PFSK-1 (cell line): ENCODE measurements at regions not wholly inside any gene's neighbourhood (a gene's known extent, or its start where the extent isn't known, plus 50 kb on each side); places are given as distances from the start of the nearest gene placed in this dataset.

ENCODE experiments used
- POLR2AphosphoS5 ChIP-seq: IDR thresholded peaks from 2 replicates; pipeline ENCODE4 v1.6.1; 2012; ENCODE audit warnings: low read depth, mild to moderate bottlenecking, control low read depth, low read length, moderate library complexity
- SIN3A ChIP-seq: IDR thresholded peaks from 2 replicates; pipeline ENCODE4 v1.6.1; 2012; ENCODE audit warnings: mild to moderate bottlenecking, low read length, moderate library complexity, borderline replicate concordance; ENCODE audit not compliant: insufficient read depth
- TAF1 ChIP-seq: IDR thresholded peaks from 2 replicates; pipeline ENCODE4 v1.6.1; 2012; ENCODE audit warnings: low read length, control low read depth, borderline replicate concordance; ENCODE audit not compliant: insufficient read depth
- TF ChIP-seq, protein P1 (sequence below), 2 experiments: IDR thresholded peaks; 2 replicates each; pipeline versions ENCODE4 v1.6.1 to v1.8.0; 2011 to 2012; ENCODE audit warnings: low read depth in 2 of 2, low read length in 2 of 2, control low read depth in 1 of 2, inconsistent platforms in 1 of 2, mild to moderate bottlenecking in 1 of 2, moderate library complexity in 1 of 2; ENCODE audit not compliant: insufficient read depth in 1 of 2

DNA sequence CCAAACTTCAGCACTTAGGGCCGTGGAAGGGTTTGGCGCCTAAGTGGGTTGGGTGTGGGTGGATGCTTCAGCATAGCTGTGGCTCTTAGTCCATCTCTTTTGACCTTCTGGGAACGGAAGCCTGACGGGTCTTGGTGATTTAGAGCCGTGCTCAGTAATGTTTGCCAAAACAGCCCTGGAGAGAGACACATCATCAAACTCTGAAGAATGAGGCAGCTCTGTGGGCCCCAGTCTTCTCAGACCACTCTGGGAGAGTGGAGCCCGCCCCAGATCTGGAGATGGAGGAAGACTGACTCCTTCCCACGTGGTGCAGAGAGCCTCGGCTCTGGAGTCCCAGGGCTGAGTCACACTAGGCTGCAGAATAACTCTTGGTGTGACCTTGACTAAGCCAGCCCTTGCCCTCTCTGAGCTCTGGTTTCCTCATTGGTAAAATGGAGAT lies 168.9 kb downstream of the C11orf91 start:
- TF ChIP-seq POLR2AphosphoS5 = no peak
- TF ChIP-seq, protein P1, sequence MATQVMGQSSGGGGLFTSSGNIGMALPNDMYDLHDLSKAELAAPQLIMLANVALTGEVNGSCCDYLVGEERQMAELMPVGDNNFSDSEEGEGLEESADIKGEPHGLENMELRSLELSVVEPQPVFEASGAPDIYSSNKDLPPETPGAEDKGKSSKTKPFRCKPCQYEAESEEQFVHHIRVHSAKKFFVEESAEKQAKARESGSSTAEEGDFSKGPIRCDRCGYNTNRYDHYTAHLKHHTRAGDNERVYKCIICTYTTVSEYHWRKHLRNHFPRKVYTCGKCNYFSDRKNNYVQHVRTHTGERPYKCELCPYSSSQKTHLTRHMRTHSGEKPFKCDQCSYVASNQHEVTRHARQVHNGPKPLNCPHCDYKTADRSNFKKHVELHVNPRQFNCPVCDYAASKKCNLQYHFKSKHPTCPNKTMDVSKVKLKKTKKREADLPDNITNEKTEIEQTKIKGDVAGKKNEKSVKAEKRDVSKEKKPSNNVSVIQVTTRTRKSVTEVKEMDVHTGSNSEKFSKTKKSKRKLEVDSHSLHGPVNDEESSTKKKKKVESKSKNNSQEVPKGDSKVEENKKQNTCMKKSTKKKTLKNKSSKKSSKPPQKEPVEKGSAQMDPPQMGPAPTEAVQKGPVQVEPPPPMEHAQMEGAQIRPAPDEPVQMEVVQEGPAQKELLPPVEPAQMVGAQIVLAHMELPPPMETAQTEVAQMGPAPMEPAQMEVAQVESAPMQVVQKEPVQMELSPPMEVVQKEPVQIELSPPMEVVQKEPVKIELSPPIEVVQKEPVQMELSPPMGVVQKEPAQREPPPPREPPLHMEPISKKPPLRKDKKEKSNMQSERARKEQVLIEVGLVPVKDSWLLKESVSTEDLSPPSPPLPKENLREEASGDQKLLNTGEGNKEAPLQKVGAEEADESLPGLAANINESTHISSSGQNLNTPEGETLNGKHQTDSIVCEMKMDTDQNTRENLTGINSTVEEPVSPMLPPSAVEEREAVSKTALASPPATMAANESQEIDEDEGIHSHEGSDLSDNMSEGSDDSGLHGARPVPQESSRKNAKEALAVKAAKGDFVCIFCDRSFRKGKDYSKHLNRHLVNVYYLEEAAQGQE (IDR thresholded peaks at IDR 0.05; ENCODE audit: insufficient read depth in 1 of 2, low read depth in 2 of 2, low read length in 2 of 2) = no peak
- no peak for TF ChIP-seq TAF1
- no peak for TF ChIP-seq SIN3A
